Endodermal cell (in vitro differentiated cells): ENCODE measurements at regions not wholly inside any gene's neighbourhood (a gene's known extent, or its start where the extent isn't known, plus 50 kb on each side); places are given as distances from the start of the nearest gene placed in this dataset.

Experiments
- DNase-seq: peaks from one replicate; pipeline ENCODE4 v3.0.0-alpha.2; 2017
- H3K27ac ChIP-seq: 2 replicates; pipeline ENCODE4 v1.5.1; 2013; ENCODE audit warnings: mild to moderate bottlenecking, low read depth, low read length, moderate library complexity
- H3K27me3 ChIP-seq: 2 replicates; pipeline ENCODE4 v1.6.1; 2013; ENCODE audit warnings: mild to moderate bottlenecking, low read length, moderate library complexity; ENCODE audit not compliant: insufficient read depth, control insufficient read depth, poor library complexity, severe bottlenecking
- H3K36me3 ChIP-seq: 2 replicates; pipeline ENCODE4 v1.7.0; 2013; ENCODE audit warnings: mild to moderate bottlenecking, low read length, moderate library complexity; ENCODE audit not compliant: control insufficient read depth, insufficient read depth
- H3K4me1 ChIP-seq: one replicate; pipeline ENCODE4 v1.7.0; 2013; ENCODE audit warnings: low read length; ENCODE audit not compliant: control insufficient read depth, insufficient read depth
- H3K4me3 ChIP-seq: 2 replicates; pipeline ENCODE4 v1.5.1; 2013; ENCODE audit warnings: mild to moderate bottlenecking, low read length, moderate library complexity
- H3K9ac ChIP-seq: 2 replicates; pipeline ENCODE4 v1.6.1; 2013; ENCODE audit warnings: mild to moderate bottlenecking, low read length, moderate library complexity; ENCODE audit not compliant: poor library complexity, severe bottlenecking; ENCODE audit errors: extremely low read depth
- H3K9me3 ChIP-seq: 2 replicates; pipeline ENCODE4 v1.6.1; 2013; ENCODE audit warnings: mild to moderate bottlenecking, low read length, moderate library complexity; ENCODE audit not compliant: control insufficient read depth
- H3K27ac Mint-ChIP-seq: 2 replicates; pipeline ENCODE4 v1.8.0; 2020; ENCODE audit warnings: mixed read lengths
- H3K27me3 Mint-ChIP-seq: 2 replicates; pipeline ENCODE4 v1.8.0; 2021; ENCODE audit warnings: mild to moderate bottlenecking, mixed read lengths; ENCODE audit not compliant: insufficient read depth
- H3K36me3 Mint-ChIP-seq: 2 replicates; pipeline ENCODE4 v1.8.0; 2020; ENCODE audit warnings: low read depth, mixed read lengths
- H3K4me1 Mint-ChIP-seq: 2 replicates; pipeline ENCODE4 v1.8.0; 2020; ENCODE audit warnings: mixed read lengths
- H3K4me3 Mint-ChIP-seq: 2 replicates; pipeline ENCODE4 v1.8.0; 2020; ENCODE audit warnings: mild to moderate bottlenecking, moderate library complexity, mixed read lengths
- H3K9me3 Mint-ChIP-seq: 2 replicates; pipeline ENCODE4 v1.8.0; 2020; ENCODE audit warnings: mild to moderate bottlenecking, mixed read lengths
- WGBS, 2 experiments: methylation state at CpG; one replicate each; pipeline versions ENCODE4 v1.1.5 to v1.1.7; 2013; ENCODE audit warnings: missing lambda C conversion rate in 2 of 2, mixed read lengths in 1 of 2; ENCODE audit not compliant: insufficient coverage in 1 of 2, insufficient read length in 1 of 2; 5-methylcytosine and 5-hydroxymethylcytosine counted together
- TF ChIP-seq, protein P1 (sequence below): fragments of 200-600 bp; sonication (generic); conservative IDR thresholded peaks from 2 replicates; pipeline ENCODE4 v1.5.0; 2021; ENCODE audit warnings: antibody characterized with exemption, mild to moderate bottlenecking

DNA sequence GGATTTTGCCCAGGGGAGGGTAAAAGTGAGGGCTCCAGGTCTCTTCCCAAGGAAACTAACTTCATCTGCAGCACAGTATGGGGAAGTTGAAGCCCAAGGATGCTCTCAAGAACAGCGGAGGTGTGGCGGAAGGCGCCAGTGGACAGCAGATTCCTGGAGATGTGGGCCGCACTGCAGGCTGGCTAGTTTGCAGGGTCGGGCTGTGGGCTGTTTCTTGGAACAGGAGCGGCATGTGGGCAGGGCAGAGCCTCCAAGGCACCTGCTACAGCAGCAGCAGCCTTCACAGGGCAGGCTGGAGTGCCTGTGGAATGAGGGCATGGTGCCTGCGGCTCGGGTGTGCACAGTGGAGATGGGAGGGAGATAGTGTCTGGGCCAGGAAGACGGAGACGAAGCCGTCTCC lies 100.0 kb upstream of the SFSWAP start:
- peaks cover 3% of the 10 kb centered on the region for H3K4me1 ChIP-seq
- H3K27ac ChIP-seq = no peak overlapping the region
- Mint-ChIP-seq H3K27me3 (no peaks in the 10 kb centered on the region), H3K36me3 (no peaks in the 10 kb centered on the region), H3K4me1 (peaks cover 7% of the 10 kb centered on the region), H3K4me3 (no peak overlapping the region), H3K9me3 (no peaks in the 10 kb centered on the region), H3K27ac (no peak overlapping the region)
- no peaks in the 10 kb centered on the region for H3K36me3 ChIP-seq
- H3K4me3 ChIP-seq = no peak overlapping the region
- TF ChIP-seq, protein P1, sequence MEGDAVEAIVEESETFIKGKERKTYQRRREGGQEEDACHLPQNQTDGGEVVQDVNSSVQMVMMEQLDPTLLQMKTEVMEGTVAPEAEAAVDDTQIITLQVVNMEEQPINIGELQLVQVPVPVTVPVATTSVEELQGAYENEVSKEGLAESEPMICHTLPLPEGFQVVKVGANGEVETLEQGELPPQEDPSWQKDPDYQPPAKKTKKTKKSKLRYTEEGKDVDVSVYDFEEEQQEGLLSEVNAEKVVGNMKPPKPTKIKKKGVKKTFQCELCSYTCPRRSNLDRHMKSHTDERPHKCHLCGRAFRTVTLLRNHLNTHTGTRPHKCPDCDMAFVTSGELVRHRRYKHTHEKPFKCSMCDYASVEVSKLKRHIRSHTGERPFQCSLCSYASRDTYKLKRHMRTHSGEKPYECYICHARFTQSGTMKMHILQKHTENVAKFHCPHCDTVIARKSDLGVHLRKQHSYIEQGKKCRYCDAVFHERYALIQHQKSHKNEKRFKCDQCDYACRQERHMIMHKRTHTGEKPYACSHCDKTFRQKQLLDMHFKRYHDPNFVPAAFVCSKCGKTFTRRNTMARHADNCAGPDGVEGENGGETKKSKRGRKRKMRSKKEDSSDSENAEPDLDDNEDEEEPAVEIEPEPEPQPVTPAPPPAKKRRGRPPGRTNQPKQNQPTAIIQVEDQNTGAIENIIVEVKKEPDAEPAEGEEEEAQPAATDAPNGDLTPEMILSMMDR = no peak
- H3K9ac ChIP-seq = no peak overlapping the region
- WGBS, 2 experiments = 73 to 82% methylated on average over 5 to 8 of the region's 11 CpGs
- no peaks in the 10 kb centered on the region for H3K9me3 ChIP-seq
- no peaks in the 10 kb centered on the region for H3K27me3 ChIP-seq
- no peak for DNase-seq

DNA sequence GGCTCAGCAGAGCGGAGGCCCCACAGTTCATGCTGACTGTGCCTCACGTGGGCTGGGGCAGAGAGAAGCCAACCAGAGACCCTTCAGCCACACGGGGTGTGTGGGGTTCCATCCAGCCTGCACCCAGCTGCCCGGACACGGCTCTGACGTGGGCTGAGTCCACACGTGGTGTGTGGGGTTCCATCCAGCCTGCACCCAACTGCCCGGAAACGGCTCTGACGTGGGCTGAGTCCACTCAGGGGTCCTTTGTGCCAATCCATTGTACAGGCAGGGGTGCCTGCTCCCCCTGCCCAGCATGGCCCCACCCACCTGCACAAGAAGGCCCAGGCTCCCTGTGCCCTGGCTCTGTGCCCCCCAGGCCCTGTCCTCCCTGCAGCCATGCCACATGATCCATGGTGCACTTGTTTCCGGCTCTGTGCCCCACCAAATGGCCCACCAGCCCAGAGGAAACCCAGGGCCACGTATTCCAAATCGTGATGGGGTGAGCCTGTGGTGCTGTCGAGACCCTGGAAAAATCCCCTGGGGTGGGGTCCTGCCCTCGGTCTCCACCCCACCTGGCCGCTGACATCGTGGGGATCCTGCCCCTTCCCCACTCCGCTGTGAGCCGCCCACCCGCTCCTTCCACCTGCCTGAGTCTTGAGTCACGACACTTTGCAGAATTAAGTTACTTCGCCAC lies 99.3 kb upstream of the SFSWAP start:
- Mint-ChIP-seq H3K27me3 (no peaks in the 10 kb centered on the region), H3K4me3 (no peak overlapping the region), H3K9me3 (no peaks in the 10 kb centered on the region), H3K27ac (no peak overlapping the region), H3K4me1 (peaks cover 7% of the 10 kb centered on the region), H3K36me3 (no peaks in the 10 kb centered on the region)
- WGBS, 2 experiments = 92 to 93% methylated on average over 18 to 22 of the region's 22 CpGs
- TF ChIP-seq, protein P1 = no peak
- Histone ChIP-seq H3K27me3 (no peaks in the 10 kb centered on the region), H3K36me3 (no peaks in the 10 kb centered on the region), H3K27ac (no peak overlapping the region), H3K9ac (no peak overlapping the region), H3K9me3 (no peaks in the 10 kb centered on the region), H3K4me3 (no peak overlapping the region), H3K4me1 (peaks cover 4% of the 10 kb centered on the region)
- DNase-seq = no peak

DNA sequence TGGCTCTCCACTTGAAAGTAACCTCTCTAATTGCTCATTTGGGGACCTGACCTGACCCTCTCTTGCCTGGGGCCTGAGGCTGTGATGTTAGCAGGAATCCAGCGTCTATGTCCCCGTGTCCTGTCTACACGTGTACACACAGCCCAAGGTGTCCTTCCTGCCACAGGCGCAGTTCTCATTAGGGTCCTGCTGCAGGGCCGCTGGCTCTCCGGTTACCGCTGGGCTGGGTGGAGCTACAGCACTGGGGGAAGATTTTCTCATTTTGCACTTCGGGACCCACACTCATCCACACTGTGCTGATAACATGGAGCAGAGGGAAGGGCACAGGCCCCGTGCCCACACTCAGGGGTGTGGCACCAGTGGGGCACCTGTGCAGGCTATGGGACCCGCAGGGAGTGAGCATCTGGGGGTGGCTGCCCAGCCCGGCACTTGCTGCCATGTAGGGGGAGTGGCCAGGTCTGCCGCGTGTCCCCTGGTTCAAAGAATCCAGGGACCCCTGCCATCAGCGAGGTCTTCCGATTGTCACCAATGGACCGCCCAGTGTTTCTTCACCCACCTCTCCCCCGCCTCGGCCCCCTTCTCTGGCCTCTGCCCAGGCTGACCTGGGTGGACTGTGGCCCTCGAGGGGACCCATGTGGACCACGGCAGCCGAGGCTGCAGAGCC lies 98.7 kb upstream of the SFSWAP start:
- peaks cover 7% of the 10 kb centered on the region for H3K4me1 Mint-ChIP-seq
- no peak overlapping the region for H3K4me3 ChIP-seq
- WGBS, 2 experiments = 94 to 96% methylated on average over 5 to 21 of the region's 21 CpGs
- H3K36me3 Mint-ChIP-seq = no peaks in the 10 kb centered on the region
- H3K27me3 ChIP-seq = no peaks in the 10 kb centered on the region
- DNase-seq = no peak
- TF ChIP-seq, protein P1 = no peak
- peaks cover 4% of the 10 kb centered on the region for H3K4me1 ChIP-seq
- H3K9ac ChIP-seq = no peak overlapping the region
- no peak overlapping the region for H3K27ac Mint-ChIP-seq
- H3K36me3 ChIP-seq = no peaks in the 10 kb centered on the region
- no peaks in the 10 kb centered on the region for H3K9me3 ChIP-seq
- H3K27ac ChIP-seq = no peak overlapping the region
- H3K4me3 Mint-ChIP-seq = no peak overlapping the region
- H3K27me3 Mint-ChIP-seq = no peaks in the 10 kb centered on the region
- no peaks in the 10 kb centered on the region for H3K9me3 Mint-ChIP-seq
